Spleen (tissue), 11 donors: ENCODE measurements at regions not wholly inside any gene's neighbourhood (a gene's known extent, or its start where the extent isn't known, plus 50 kb on each side); places are given as distances from the start of the nearest gene placed in this dataset.

Experiments
- DNase-seq: peaks from one replicate; pipeline ENCODE4 v3.0.0-alpha.2; 2020
- H3K27ac ChIP-seq, 8 donors: fragments of 200-600 bp; sonication (generic) in 7 of 8; 1 replicate in 4 of 8; 2 replicates in 4 of 8; pipeline versions ENCODE4 v1.5.0 to v1.8.0; 2016 to 2021; ENCODE audit warnings: inconsistent platforms in 4 of 8, mild to moderate bottlenecking in 4 of 8, moderate library complexity in 1 of 8
- H3K27me3 ChIP-seq, 7 donors: fragments of 200-600 bp; sonication (generic) in 6 of 7; replicated peaks in 1 of 7; 1 replicate in 4 of 7; 2 replicates in 3 of 7; pipeline versions ENCODE4 v1.5.0 to v1.8.0; 2016 to 2021; ENCODE audit warnings: inconsistent platforms in 3 of 7, mild to moderate bottlenecking in 1 of 7
- H3K36me3 ChIP-seq, 6 donors: fragments of 200-600 bp; sonication (generic) in 5 of 6; 1 replicate in 4 of 6; 2 replicates in 2 of 6; pipeline versions ENCODE4 v1.5.0 to v1.8.0; 2016 to 2021; ENCODE audit warnings: inconsistent platforms in 2 of 6
- H3K4me1 ChIP-seq, 6 donors: fragments of 200-600 bp; sonication (generic) in 5 of 6; 1 replicate in 3 of 6; 2 replicates in 3 of 6; pipeline versions ENCODE4 v1.5.0 to v1.8.0; 2016 to 2021; ENCODE audit warnings: inconsistent platforms in 3 of 6
- H3K4me3 ChIP-seq, 8 donors: fragments of 200-600 bp; sonication (generic) in 7 of 8; 1 replicate in 4 of 8; 2 replicates in 4 of 8; pipeline versions ENCODE4 v1.5.0 to v1.8.0; 2016 to 2021; ENCODE audit warnings: inconsistent platforms in 4 of 8, mild to moderate bottlenecking in 4 of 8, moderate library complexity in 2 of 8
- H3K9me3 ChIP-seq, 8 donors: fragments of 200-600 bp; sonication (generic) in 7 of 8; 1 replicate in 4 of 8; 2 replicates in 4 of 8; pipeline versions ENCODE4 v1.5.0 to v1.8.0; 2016 to 2021; ENCODE audit warnings: inconsistent platforms in 4 of 8
- POLR2A ChIP-seq, 3 donors: fragments of 450-650 bp; IDR thresholded peaks; one replicate each; pipeline ENCODE4 v1.5.1; 2017; ENCODE audit warnings: antibody characterized with exemption in 3 of 3, mild to moderate bottlenecking in 1 of 3
- POLR2AphosphoS5 ChIP-seq, 3 donors: sonication (generic); formaldehyde crosslinking; IDR thresholded peaks; one replicate each; pipeline ENCODE4 v1.5.1; 2017; ENCODE audit warnings: antibody characterized with exemption in 3 of 3
- WGBS, 5 donors: extraction: QIAGEN DNeasy Blood & Tissue Kit in 3 of 5; methylation state at CpG; one replicate each; pipeline versions ENCODE4 v1.1.5 to v1.1.7; 2013 to 2018; 5-methylcytosine and 5-hydroxymethylcytosine counted together
- intact Hi-C: fragments of 100-400 bp; cut with DNase I; formaldehyde crosslinking; loops from one replicate; pipeline ENCODE4 v1.15.0; 2023; ENCODE audit warnings: low total_unique reads
- TF ChIP-seq, protein P1 (sequence below), 11 experiments: fragments of 200-600 bp in 7 of 11; fragments of 450-650 bp in 4 of 11; sonication (generic) in 4 of 11; IDR thresholded peaks in 8 of 11; conservative IDR thresholded peaks in 3 of 11; 1 replicate in 7 of 11; 2 replicates in 4 of 11; pipeline versions ENCODE4 v1.4.0 to v1.8.0; 2016 to 2021; ENCODE audit warnings: antibody characterized with exemption in 11 of 11, inconsistent platforms in 4 of 11, mild to moderate bottlenecking in 1 of 11
- donor health status: healthy with polysubstance abuse.
- donor health status: DM: no; HTN: no; CAD: no; lungs with moderate emphysema.
- donor health status: DM: no; HTN: no; CAD: no.
- donor health status: Bipolar disorder and iron deficiency.
- donor health status: healthy.
- donor health status: DM: no; HTN: no; CAD: no.
- donor health status: DM: yes; HTN: yes; CAD: no.

DNA sequence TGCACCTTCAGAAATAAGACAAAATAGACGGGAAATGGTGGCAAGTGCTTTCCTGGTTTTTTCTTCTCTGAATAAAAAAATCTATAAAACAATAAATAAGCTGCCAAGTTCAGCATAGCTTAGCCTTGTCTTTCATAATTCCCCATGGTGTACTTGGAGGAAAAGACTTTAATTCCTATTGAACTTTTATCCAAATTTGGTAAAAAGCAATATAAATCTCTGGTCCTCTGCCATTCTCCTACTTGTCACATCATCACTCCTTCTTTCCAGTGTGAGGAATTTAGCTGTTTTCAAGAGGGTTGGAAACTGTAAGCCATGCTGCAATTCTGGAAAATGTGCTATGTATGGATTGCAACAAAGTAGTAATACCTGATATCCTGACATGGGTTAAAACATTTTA, 551.8 kb upstream of the KIF2B start:
- H3K27ac ChIP-seq, result no peak overlapping the region

DNA sequence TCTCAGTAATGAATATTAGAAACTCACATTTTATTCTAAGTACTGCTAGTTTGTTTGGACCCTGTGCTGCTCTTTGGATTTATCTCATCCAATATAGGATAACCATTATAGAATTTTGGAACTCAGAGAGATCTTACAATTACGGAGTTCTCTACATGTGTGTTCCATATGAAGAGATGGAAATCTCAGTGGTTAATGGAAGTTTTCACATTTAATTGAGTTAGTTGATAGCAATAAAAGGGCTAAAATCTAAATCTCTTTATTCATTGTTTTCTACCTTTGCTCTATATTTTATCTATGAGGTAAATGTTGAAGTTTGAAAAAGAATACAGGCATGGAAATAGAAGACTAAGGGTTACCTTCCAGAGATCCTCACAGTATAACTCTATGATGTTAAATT, 558.0 kb upstream of the KIF2B start:
- no peak overlapping the region for H3K27ac ChIP-seq
- no peaks in the 10 kb centered on the region for H3K9me3 ChIP-seq
- H3K4me1 ChIP-seq, result no peaks in the 10 kb centered on the region
- intact Hi-C loops, result no loop called here
- no peak for DNase-seq
- H3K36me3 ChIP-seq, result no peaks in the 10 kb centered on the region
- WGBS, 5 donors, result 89 to 95% (median 91%) methylated on average over 1 of the region's 1 CpG
- no peaks in the 10 kb centered on the region for H3K27me3 ChIP-seq
- no peak overlapping the region for H3K4me3 ChIP-seq
- no peak for TF ChIP-seq POLR2AphosphoS5 (IDR thresholded peaks at IDR 0.05)
- TF ChIP-seq, protein P1, sequence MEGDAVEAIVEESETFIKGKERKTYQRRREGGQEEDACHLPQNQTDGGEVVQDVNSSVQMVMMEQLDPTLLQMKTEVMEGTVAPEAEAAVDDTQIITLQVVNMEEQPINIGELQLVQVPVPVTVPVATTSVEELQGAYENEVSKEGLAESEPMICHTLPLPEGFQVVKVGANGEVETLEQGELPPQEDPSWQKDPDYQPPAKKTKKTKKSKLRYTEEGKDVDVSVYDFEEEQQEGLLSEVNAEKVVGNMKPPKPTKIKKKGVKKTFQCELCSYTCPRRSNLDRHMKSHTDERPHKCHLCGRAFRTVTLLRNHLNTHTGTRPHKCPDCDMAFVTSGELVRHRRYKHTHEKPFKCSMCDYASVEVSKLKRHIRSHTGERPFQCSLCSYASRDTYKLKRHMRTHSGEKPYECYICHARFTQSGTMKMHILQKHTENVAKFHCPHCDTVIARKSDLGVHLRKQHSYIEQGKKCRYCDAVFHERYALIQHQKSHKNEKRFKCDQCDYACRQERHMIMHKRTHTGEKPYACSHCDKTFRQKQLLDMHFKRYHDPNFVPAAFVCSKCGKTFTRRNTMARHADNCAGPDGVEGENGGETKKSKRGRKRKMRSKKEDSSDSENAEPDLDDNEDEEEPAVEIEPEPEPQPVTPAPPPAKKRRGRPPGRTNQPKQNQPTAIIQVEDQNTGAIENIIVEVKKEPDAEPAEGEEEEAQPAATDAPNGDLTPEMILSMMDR (IDR thresholded peaks at IDR 0.05 in 8 of 11, conservative IDR thresholded peaks at IDR 0.05 in 3 of 11), result no peak
- no peak for TF ChIP-seq POLR2A (IDR thresholded peaks at IDR 0.05)

More for the DNA sequence above, 551.8 kb upstream of the KIF2B start:
- DNase-seq, result no peak
- TF ChIP-seq POLR2AphosphoS5 (IDR thresholded peaks at IDR 0.05), result no peak
- TF ChIP-seq POLR2A (IDR thresholded peaks at IDR 0.05), result no peak
- TF ChIP-seq, protein P1 (IDR thresholded peaks at IDR 0.05 in 8 of 11, conservative IDR thresholded peaks at IDR 0.05 in 3 of 11), result no peak
- intact Hi-C loops, result no loop called here
- no peaks in the 10 kb centered on the region for H3K36me3 ChIP-seq
- H3K27me3 ChIP-seq, result no peaks in the 10 kb centered on the region
- no peaks in the 10 kb centered on the region for H3K4me1 ChIP-seq
- no peak overlapping the region for H3K4me3 ChIP-seq
- 65 to 83% (median 73%) methylated on average over 1 of the region's 1 CpG for WGBS, 5 donors
- no peaks in the 10 kb centered on the region for H3K9me3 ChIP-seq

DNA sequence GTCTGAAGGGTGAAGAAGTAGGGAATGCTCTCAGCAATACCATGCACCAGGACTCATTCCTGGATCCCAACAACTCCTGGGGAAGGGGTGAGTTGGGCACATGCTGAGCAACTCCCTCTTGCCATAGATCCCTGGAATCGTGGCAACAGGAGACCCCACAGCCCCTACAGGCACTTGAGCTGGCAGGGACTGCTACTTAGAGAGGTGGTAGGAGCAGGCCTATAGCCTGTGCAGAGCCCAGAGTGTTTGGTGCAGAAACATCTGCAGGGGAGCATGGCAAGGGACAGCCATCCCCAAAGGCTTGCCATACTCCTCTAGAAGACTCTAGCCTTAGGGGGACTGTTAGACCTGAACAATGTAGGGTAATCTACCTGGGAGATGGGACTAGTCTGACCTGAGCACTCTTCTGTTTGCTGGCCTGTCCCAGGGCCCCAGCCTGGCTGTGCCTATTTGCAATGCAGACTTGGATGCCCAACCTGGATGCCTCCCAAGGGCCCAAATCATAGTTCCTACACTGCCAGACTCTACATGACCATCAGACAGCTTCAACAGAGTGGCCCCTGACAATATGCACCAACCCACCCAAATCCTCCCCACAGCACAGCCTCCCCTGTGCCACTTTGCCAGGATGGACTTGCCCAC, 568.6 kb upstream of the KIF2B start:
- peak; percentile 51 for DNase-seq

DNA sequence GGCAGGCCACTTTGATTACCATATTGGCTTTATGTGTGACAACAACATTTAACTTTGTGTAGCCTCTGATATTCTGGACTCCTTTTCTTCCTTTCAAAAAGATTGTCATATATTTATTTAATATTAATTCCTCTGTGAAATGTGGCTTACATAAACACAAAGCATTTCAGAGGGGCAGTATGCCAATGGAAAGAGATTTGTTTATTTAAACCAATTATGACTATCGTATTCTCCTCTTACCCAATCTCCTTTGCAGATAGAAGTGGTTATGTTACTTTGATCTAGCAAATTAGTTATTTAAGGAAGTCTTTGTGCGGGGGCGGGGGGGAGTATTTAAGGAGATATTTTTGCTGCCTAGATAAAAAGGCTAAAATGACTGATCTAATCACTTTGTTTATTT, 573.7 kb upstream of the KIF2B start:
- 42 to 52% (median 46%) methylated on average over 3 of the region's 3 CpGs for WGBS, 5 donors
- Histone ChIP-seq H3K4me3 (no peak overlapping the region), H3K9me3 (peaks cover 0 to 8% (median 1%) of the 10 kb centered on the region in 8 donors), H3K27me3 (no peaks in the 10 kb centered on the region), H3K27ac (no peak overlapping the region), H3K4me1 (no peaks in the 10 kb centered on the region), H3K36me3 (no peaks in the 10 kb centered on the region)
- DNase-seq, result no peak
- intact Hi-C loops, result no loop called here
- TF ChIP-seq, protein P1 (IDR thresholded peaks at IDR 0.05 in 8 of 11, conservative IDR thresholded peaks at IDR 0.05 in 3 of 11), result no peak
- TF ChIP-seq POLR2AphosphoS5 (IDR thresholded peaks at IDR 0.05) (no peak), POLR2A (IDR thresholded peaks at IDR 0.05) (no peak)

More for the DNA sequence above, 568.6 kb upstream of the KIF2B start:
- no peak overlapping the region for H3K27ac ChIP-seq
- intact Hi-C loops, result no loop called here
- 14 to 36% (median 24%) methylated on average over 1 of the region's 1 CpG; no CpG with 5 or more reads in 1 of the 5 donors for WGBS, 5 donors
- no peak overlapping the region for H3K4me3 ChIP-seq
- peaks cover 0 to 21% (median 2%) of the 10 kb centered on the region in 8 donors for H3K9me3 ChIP-seq
- H3K4me1 ChIP-seq, result no peaks in the 10 kb centered on the region
- no peaks in the 10 kb centered on the region for H3K36me3 ChIP-seq
- TF ChIP-seq, protein P1 (IDR thresholded peaks at IDR 0.05 in 8 of 11, conservative IDR thresholded peaks at IDR 0.05 in 3 of 11), result no peak
- TF ChIP-seq POLR2AphosphoS5 (IDR thresholded peaks at IDR 0.05) (no peak), POLR2A (IDR thresholded peaks at IDR 0.05) (no peak)
- no peaks in the 10 kb centered on the region for H3K27me3 ChIP-seq
